ENCODE measurements at regions not wholly inside any gene's neighbourhood (a gene's known extent, or its start where the extent isn't known, plus 50 kb on each side); places are given as distances from the start of the nearest gene placed in this dataset.
A peak's percentile ranks its signal among the peaks of the same experiment; 100 is the strongest.

GRCh38 chr3:150061288-150062024, 90.8 kb upstream of the PFN2 start:
- peak overlapping the region; percentile 98 for H3K27ac Mint-ChIP-seq (ENCODE audit: unreplicated experiment)
- no peaks in the 10 kb centered on the region for H3K27me3 Mint-ChIP-seq (ENCODE audit: low read depth)
- no peak for TF ChIP-seq CTCF (IDR thresholded peaks at IDR 0.05)
- no peaks in the 10 kb centered on the region for H3K36me3 Mint-ChIP-seq (ENCODE audit: low read depth)
- no peak overlapping the region for H3K4me3 Mint-ChIP-seq (ENCODE audit: unreplicated experiment)
- H3K4me1 Mint-ChIP-seq (ENCODE audit: low read depth) = peaks cover 33% of the 10 kb centered on the region
- DNase-seq (ENCODE audit: low spot score) = no peak
- H3K9me3 Mint-ChIP-seq (ENCODE audit: low read depth) = no peaks in the 10 kb centered on the region

- Mint-ChIP-seq H3K4me1 (ENCODE audit: low read depth) (peaks cover 33% of the 10 kb centered on the region), H3K4me3 (ENCODE audit: unreplicated experiment) (no peak overlapping the region), H3K9me3 (ENCODE audit: low read depth) (no peaks in the 10 kb centered on the region), H3K27ac (ENCODE audit: unreplicated experiment) (no peak overlapping the region), H3K27me3 (ENCODE audit: low read depth) (no peaks in the 10 kb centered on the region), H3K36me3 (ENCODE audit: low read depth) (no peaks in the 10 kb centered on the region)
- TF ChIP-seq CTCF (IDR thresholded peaks at IDR 0.05) = no peak
- no peak for DNase-seq (ENCODE audit: low spot score)
Observed at GRCh38 chr3:150059729-150060128, 89.0 kb upstream of the PFN2 start.

GRCh38 chr3:150059241-150059640, 88.5 kb upstream of the PFN2 start:
- Mint-ChIP-seq H3K36me3 (ENCODE audit: low read depth) (no peaks in the 10 kb centered on the region), H3K27ac (ENCODE audit: unreplicated experiment) (no peak overlapping the region), H3K9me3 (ENCODE audit: low read depth) (no peaks in the 10 kb centered on the region), H3K4me1 (ENCODE audit: low read depth) (peaks cover 33% of the 10 kb centered on the region), H3K27me3 (ENCODE audit: low read depth) (no peaks in the 10 kb centered on the region), H3K4me3 (ENCODE audit: unreplicated experiment) (no peak overlapping the region)
- no peak for DNase-seq (ENCODE audit: low spot score)
- no peak for TF ChIP-seq CTCF (IDR thresholded peaks at IDR 0.05)

- no peak for DNase-seq (ENCODE audit: low spot score)
- no peak for TF ChIP-seq CTCF (IDR thresholded peaks at IDR 0.05)
- H3K4me3 Mint-ChIP-seq (ENCODE audit: unreplicated experiment) = no peak overlapping the region
- no peak overlapping the region for H3K27ac Mint-ChIP-seq (ENCODE audit: unreplicated experiment)
- peaks cover 15% of the 10 kb centered on the region for H3K4me1 Mint-ChIP-seq (ENCODE audit: low read depth)
- peaks cover 1% of the 10 kb centered on the region for H3K27me3 Mint-ChIP-seq (ENCODE audit: low read depth)
- no peaks in the 10 kb centered on the region for H3K36me3 Mint-ChIP-seq (ENCODE audit: low read depth)
- no peaks in the 10 kb centered on the region for H3K9me3 Mint-ChIP-seq (ENCODE audit: low read depth)
Observed at GRCh38 chr3:150057227-150057626, 86.5 kb upstream of the PFN2 start.

GRCh38 chr3:150055332-150055731, 84.6 kb upstream of the PFN2 start:
- no peak for DNase-seq (ENCODE audit: low spot score)
- no peak overlapping the region for H3K27ac Mint-ChIP-seq (ENCODE audit: unreplicated experiment)
- H3K9me3 Mint-ChIP-seq (ENCODE audit: low read depth) = no peaks in the 10 kb centered on the region
- H3K27me3 Mint-ChIP-seq (ENCODE audit: low read depth) = peaks cover 1% of the 10 kb centered on the region
- no peak for TF ChIP-seq CTCF (IDR thresholded peaks at IDR 0.05)
- no peaks in the 10 kb centered on the region for H3K4me1 Mint-ChIP-seq (ENCODE audit: low read depth)
- H3K4me3 Mint-ChIP-seq (ENCODE audit: unreplicated experiment) = no peak overlapping the region
- H3K36me3 Mint-ChIP-seq (ENCODE audit: low read depth) = no peaks in the 10 kb centered on the region

All from chondrocyte (in vitro differentiated cells).